Upper lobe of right lung (tissue), 1 donor: ENCODE measurements at regions not wholly inside any gene's neighbourhood (a gene's known extent, or its start where the extent isn't known, plus 50 kb on each side); places are given as distances from the start of the nearest gene placed in this dataset.

Experiments used
- ATAC-seq: fragments of 200-7000 bp; cut with Tn5 transposase; one replicate; pipeline ENCODE4 v1.9.1; 2020; ENCODE audit warnings: mild to moderate bottlenecking, moderate library complexity
- DNase-seq: peaks from one replicate; pipeline ENCODE4 v3.0.0-alpha.2; 2020
- H3K27ac ChIP-seq: fragments of 200-600 bp; one replicate; pipeline ENCODE4 v1.8.0; 2022
- H3K27me3 ChIP-seq: fragments of 200-600 bp; one replicate; pipeline ENCODE4 v1.8.0; 2022; ENCODE audit warnings: mild to moderate bottlenecking
- H3K36me3 ChIP-seq: fragments of 200-600 bp; one replicate; pipeline ENCODE4 v1.8.0; 2022
- H3K4me1 ChIP-seq: fragments of 200-600 bp; one replicate; pipeline ENCODE4 v1.8.0; 2022
- H3K4me3 ChIP-seq: fragments of 200-600 bp; one replicate; pipeline ENCODE4 v1.8.0; 2022; ENCODE audit warnings: mild to moderate bottlenecking
- H3K9me3 ChIP-seq: fragments of 200-600 bp; one replicate; pipeline ENCODE4 v1.8.0; 2022
- intact Hi-C: fragments of 100-400 bp; cut with DNase I; formaldehyde crosslinking; loops from one replicate; pipeline ENCODE4 v1.11.0; 2022
- TF ChIP-seq, protein P1 (sequence below): fragments of 200-600 bp; IDR thresholded peaks from one replicate; pipeline ENCODE4 v1.8.0; 2022; ENCODE audit warnings: antibody characterized with exemption
- donor health status: DM: no; HTN: yes; CAD: no; lungs with severe emphysema.

DNA sequence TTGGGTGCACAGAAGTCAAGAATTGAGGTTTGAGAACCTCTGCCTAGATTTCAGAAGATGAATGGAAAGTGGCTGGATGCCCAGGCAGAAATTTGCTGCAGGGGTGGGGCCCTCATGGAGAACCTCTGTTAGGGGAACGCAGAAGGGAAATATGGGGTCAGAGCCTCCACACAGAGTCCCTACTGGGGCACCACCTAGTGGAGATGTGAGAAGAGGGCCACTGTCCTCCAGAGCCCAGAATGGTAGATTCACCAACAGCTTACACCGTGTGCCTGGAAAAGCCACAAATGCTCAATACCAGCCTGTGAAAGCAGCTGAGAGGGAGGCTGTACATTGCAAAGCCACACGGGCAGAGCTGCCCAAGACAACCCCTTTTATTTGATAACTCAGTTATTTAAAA, 383.5 kb downstream of the TLE4 start:
- Histone ChIP-seq H3K27ac (no peak overlapping the region), H3K36me3 (no peaks in the 10 kb centered on the region), H3K9me3 (no peaks in the 10 kb centered on the region), H3K4me1 (no peaks in the 10 kb centered on the region), H3K27me3 (peaks cover 3% of the 10 kb centered on the region), H3K4me3 (no peak overlapping the region)
- no peak for DNase-seq
- intact Hi-C loops = no loop called here
- TF ChIP-seq, protein P1, sequence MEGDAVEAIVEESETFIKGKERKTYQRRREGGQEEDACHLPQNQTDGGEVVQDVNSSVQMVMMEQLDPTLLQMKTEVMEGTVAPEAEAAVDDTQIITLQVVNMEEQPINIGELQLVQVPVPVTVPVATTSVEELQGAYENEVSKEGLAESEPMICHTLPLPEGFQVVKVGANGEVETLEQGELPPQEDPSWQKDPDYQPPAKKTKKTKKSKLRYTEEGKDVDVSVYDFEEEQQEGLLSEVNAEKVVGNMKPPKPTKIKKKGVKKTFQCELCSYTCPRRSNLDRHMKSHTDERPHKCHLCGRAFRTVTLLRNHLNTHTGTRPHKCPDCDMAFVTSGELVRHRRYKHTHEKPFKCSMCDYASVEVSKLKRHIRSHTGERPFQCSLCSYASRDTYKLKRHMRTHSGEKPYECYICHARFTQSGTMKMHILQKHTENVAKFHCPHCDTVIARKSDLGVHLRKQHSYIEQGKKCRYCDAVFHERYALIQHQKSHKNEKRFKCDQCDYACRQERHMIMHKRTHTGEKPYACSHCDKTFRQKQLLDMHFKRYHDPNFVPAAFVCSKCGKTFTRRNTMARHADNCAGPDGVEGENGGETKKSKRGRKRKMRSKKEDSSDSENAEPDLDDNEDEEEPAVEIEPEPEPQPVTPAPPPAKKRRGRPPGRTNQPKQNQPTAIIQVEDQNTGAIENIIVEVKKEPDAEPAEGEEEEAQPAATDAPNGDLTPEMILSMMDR = peak; percentile 39
- ATAC-seq = no peak

DNA sequence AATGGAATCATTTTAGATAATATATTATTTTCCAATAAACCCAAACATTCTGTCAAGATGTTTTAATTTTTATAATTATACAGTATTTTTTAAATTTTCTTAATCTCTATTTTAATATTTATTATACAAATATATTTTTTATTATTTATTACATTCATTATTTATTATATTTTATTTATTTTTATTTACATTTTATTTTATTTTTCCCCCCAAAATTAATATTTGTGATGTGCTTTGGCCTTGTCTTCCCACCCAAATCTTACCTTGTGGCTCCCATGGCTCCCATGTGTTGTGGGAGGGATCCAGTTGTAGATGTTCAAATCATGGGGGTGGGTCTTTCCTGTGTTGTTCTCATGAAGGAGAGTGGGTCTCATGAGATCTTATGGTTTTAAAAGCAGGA, 382.1 kb downstream of the TLE4 start:
- H3K9me3 ChIP-seq = no peaks in the 10 kb centered on the region
- ATAC-seq = no peak
- H3K27me3 ChIP-seq = peaks cover 3% of the 10 kb centered on the region
- no peaks in the 10 kb centered on the region for H3K4me1 ChIP-seq
- no peak overlapping the region for H3K27ac ChIP-seq
- TF ChIP-seq, protein P1 = no peak
- DNase-seq = no peak
- intact Hi-C loops = no loop called here
- no peak overlapping the region for H3K4me3 ChIP-seq
- H3K36me3 ChIP-seq = no peaks in the 10 kb centered on the region

DNA sequence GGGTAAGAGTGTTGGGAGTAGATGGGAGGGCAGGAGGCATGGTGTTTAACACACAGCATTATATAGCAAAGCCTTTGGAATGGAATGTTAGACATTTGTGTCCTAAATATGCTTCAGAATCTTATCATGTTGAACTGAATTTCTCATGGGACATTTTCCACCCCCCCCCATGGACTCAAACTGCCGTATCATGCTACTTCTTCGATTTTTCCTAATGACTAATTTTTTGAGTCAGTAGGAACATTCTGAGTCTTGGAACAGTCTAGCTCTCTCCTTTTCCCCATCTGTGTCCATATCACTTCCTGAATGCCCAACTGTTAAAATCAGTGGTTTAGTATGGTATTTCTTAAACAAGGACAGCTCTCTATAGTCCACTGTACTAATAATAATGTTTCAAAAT, 380.6 kb downstream of the TLE4 start:
- H3K4me3 ChIP-seq = no peak overlapping the region
- no peaks in the 10 kb centered on the region for H3K9me3 ChIP-seq
- ATAC-seq (no peak), DNase-seq (no peak)
- no peaks in the 10 kb centered on the region for H3K4me1 ChIP-seq
- intact Hi-C loops = no loop called here
- TF ChIP-seq, protein P1 = no peak
- H3K27me3 ChIP-seq = no peaks in the 10 kb centered on the region
- H3K36me3 ChIP-seq = no peaks in the 10 kb centered on the region
- H3K27ac ChIP-seq = no peak overlapping the region

GRCh38 chr9:79946712-79947111, 374.9 kb downstream of the TLE4 start:
- no peaks in the 10 kb centered on the region for H3K27me3 ChIP-seq
- H3K9me3 ChIP-seq = no peaks in the 10 kb centered on the region
- no peak overlapping the region for H3K4me3 ChIP-seq
- H3K27ac ChIP-seq = no peak overlapping the region
- ATAC-seq (no peak), DNase-seq (no peak)
- no peaks in the 10 kb centered on the region for H3K4me1 ChIP-seq
- no peaks in the 10 kb centered on the region for H3K36me3 ChIP-seq
- intact Hi-C loops = no loop called here
- TF ChIP-seq, protein P1 = no peak

DNA sequence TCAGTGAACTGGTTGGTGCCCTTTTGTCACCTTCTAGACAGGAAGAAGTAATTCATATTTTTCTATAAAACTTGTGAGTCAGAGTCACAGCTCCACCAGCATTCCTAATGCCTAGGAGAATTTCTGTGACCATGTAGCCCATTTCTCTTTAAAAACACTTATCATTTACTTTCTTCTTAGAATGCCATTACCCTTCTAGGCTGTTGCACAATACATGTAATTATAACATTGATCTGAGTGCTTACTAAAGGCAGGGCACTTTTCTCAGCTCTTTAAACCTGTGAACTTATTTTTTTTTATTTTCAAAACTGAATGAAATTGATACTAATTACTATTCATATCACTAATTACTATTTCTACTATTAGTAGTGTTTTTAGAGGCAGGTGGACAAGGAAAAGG, 373.7 kb downstream of the TLE4 start:
- no peak overlapping the region for H3K4me3 ChIP-seq
- H3K9me3 ChIP-seq = no peaks in the 10 kb centered on the region
- no peaks in the 10 kb centered on the region for H3K36me3 ChIP-seq
- no peak overlapping the region for H3K27ac ChIP-seq
- ATAC-seq = no peak
- intact Hi-C loops = no loop called here
- no peaks in the 10 kb centered on the region for H3K4me1 ChIP-seq
- TF ChIP-seq, protein P1 = no peak
- no peaks in the 10 kb centered on the region for H3K27me3 ChIP-seq
- DNase-seq = no peak

GRCh38 chr9:79945016-79945415, 373.3 kb downstream of the TLE4 start:
- ATAC-seq (no peak), DNase-seq (no peak)
- Histone ChIP-seq H3K27me3 (no peaks in the 10 kb centered on the region), H3K4me3 (no peak overlapping the region), H3K36me3 (no peaks in the 10 kb centered on the region), H3K27ac (no peak overlapping the region), H3K9me3 (no peaks in the 10 kb centered on the region), H3K4me1 (no peaks in the 10 kb centered on the region)
- TF ChIP-seq, protein P1 = no peak
- intact Hi-C loops = no loop called here
